Erythroblast (primary cell): ENCODE measurements at regions not wholly inside any gene's neighbourhood (a gene's known extent, or its start where the extent isn't known, plus 50 kb on each side); places are given as distances from the start of the nearest gene placed in this dataset.
"Not testable (repeated sequence)": the region's sequence is repeated elsewhere in the genome, so short reads cannot be mapped to it uniquely, and the experiment has no call there.

Source experiments
- DNase-seq, 2 experiments: peaks; one replicate each; lab custom pipeline; 2025; lab: John Stamatoyannopoulos, UW
- GATA1 ChIP-seq: IDR thresholded peaks from 2 replicates; pipeline ENCODE4 v1.6.1; 2011; ENCODE audit warnings: low read depth, mild to moderate bottlenecking, control low read depth, low read length, moderate library complexity
- POLR2A ChIP-seq: IDR thresholded peaks from 2 replicates; pipeline ENCODE4 v1.6.1; 2011; ENCODE audit warnings: mild to moderate bottlenecking, low read length

DNA sequence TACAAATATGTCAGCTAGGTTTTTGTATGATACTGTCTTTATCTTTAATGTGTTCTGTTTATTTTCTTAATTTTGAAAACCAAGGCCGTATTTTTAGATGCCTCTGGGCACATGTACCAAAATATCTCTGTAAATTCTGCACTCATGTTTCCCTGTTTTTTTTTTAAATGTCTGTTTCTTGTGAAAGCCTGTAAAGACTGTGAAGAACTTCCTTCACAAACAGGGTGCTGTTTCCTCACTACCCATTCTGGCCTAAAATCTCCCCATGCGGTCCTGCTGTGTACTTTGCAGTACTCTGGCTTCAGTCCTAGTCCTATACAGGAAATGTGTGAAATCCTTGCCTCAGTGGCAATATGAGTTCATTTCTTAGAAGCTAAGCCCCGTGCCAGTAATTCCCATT lies 133.4 kb upstream of the ZBTB20 start:
- no peak for DNase-seq
- TF ChIP-seq POLR2A (no peak), GATA1 (no peak)

DNA sequence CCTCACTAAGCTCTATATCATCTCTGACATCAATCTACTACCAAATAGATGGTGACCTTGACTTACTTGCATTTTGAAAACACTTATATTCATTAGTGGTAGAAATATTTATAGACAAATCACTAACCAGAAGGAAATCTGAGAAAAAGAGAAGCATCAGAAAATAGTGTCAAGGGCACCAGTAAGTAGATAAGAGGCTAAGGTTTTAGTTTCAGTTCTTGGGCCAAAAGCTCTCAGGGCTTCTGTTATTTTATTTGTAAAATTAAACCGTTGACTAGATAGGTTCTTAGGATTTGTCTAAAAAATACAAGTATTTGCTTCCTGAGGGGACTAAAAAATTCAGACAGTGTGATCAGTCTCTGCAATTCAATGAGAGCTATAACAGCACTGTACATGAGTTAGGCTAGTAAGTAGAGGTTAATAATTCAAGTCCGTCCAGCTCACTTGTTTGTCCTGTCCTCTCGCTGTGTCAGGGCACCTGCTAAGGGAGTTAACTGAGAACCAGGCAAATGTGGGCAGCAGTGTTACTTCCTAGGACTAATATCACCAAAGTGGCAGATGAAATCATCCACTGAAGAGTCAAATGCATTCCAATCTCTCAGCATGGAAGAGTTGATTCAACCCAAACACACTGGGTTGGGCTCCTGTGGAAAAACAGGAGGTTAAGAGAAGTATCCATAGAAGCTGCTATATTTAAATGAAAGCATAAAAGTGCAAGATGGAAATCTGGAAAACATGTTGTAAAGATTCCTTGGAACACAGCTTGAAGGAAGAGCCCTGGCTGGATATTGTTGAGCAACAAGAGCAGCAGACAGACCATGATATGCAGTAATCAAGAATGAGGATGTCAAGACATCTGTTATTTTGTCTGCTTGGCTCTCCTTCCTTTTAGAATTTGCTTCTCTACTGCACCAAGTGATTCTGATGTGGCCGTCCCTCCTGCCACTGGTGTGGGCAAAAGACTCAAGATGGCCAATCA lies 134.9 kb upstream of the ZBTB20 start:
- no peak for DNase-seq
- TF ChIP-seq POLR2A (no peak), GATA1 (no peak)

DNA sequence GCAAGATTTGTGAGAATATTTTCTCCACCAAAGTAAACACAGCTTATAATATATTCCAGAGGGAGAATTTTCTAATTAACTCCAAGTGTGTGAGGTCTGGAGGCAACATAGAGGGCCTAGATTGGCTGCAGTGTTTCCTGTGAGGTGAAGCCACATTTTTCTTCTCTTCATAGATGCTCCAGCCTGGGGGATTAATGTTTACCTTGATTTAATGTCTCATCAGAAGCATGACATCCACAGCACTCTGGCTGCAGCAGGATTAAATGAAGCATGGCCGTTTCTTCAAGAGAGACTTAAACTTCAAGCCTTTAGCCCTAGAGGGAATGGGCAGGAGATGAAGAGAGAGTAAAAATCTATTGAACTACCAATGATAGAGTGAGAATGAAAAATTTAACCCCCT lies 137.9 kb upstream of the ZBTB20 start:
- DNase-seq = no peak
- no peak for TF ChIP-seq GATA1

DNA sequence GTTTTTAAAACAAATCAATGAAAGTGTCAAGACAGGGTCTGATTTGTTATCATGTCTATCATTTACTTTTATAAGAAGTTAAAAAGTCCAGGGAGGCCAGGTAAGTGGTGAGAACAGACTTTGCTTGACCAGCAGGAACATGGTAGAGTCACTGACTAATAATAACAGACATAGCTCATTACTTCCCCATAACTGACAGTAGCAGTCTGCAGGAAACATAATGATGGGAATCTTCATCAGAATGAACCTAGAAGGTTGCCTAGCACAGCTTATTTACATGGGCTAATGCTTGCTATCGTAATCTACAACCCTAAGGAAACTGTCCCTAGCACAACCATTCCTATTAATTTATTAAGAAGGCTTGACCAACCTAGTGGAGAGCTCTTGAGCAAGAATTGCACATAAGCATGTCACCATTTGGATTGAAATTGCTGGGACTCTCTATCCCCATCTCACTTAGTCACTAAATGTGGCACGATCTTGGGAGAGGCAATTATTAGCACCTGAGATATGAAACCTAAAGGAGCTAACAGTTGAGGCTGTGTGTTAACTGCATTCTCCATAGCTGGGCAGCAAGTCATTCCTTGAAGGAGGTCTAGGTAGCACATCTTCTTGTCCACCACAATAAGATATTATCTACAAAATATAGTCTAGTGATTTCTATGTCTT lies 139.6 kb upstream of the ZBTB20 start:
- DNase-seq = no peak
- TF ChIP-seq POLR2A = no peak
- no peak for TF ChIP-seq GATA1

DNA sequence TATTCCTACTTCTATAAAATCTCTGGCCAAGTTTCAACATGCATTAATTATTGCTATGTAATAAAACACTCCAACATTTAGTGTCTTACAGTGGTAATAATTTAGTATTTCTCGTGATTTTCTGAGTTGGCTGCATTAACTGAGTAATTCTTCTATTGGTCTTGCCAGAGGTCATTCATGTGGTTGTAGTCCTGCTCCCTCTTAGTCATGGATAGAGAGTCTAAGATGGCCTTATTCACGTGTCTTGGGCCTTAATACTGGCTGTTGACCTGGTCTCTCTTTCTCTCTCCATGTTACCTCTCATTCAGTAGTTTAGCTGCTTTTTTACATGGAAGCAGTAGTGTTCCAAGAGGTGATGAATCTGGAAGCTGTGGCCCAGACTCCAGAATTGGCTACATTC lies 140.1 kb upstream of the ZBTB20 start:
- TF ChIP-seq GATA1 (no peak), POLR2A (no peak)
- DNase-seq = no peak

DNA sequence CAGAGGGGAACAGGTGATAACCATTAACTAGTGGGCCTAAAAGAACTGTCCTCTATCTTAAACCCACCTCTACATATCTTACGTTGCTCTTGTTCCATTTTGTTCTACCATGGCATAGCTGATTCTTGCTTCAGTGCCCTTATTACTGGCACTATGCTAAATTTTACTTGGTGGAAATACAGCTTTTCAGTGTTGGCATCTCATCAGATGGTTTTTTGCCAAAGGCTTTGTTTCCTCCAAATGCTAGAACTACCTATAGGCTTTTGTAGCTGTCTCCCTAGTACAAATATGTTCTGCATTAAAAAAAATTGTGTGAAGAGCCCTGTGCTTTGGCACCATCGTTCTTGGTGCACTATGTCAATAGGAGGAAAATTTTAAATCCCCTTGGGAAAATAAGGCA lies 145.0 kb upstream of the ZBTB20 start:
- TF ChIP-seq POLR2A = no peak
- TF ChIP-seq GATA1 = no peak
- DNase-seq = no peak

DNA sequence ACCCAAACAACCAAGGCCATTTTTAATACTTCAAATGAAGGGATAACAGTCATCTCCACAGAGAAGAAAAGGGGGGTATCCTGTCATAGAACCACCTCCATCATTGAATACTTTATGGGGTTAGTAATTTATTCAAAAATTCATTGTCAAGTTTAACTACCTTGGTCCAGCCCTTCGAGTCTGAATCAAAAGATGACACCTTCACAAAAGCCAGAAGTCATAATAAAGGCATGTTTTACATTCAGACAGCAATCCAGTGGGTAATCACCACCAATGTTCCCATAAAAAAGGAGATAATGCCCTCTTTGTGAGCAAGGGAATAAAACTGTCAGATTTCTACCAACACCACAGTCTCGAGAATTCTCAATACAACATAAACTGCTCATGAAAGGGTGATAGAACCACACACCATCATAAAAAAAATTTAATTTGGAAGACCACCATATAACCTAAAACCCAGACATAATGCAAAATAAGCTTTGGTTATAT lies 145.6 kb upstream of the ZBTB20 start:
- no peak for TF ChIP-seq GATA1
- no peak for TF ChIP-seq POLR2A
- no peak for DNase-seq

DNA sequence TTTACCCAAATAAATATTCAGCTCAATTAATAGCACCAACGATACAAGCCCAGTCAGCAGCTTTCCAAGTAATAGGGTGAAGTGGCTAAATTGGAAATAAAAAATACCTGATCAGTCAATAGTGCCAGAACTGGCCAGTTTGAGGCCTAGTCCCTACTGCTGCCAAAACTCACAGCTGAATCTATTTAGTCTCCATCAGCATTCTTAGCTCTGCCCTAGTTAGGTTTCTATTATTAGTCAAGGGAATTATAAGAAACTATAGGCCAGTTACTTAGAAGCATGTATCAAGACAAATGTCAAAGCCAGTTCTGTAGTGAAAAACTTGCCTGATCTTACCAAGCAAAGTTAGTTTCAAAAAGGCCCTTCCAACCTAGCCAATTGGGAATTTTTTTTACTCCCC lies 146.2 kb upstream of the ZBTB20 start:
- no peak for TF ChIP-seq GATA1
- no peak for TF ChIP-seq POLR2A
- DNase-seq = no peak

DNA sequence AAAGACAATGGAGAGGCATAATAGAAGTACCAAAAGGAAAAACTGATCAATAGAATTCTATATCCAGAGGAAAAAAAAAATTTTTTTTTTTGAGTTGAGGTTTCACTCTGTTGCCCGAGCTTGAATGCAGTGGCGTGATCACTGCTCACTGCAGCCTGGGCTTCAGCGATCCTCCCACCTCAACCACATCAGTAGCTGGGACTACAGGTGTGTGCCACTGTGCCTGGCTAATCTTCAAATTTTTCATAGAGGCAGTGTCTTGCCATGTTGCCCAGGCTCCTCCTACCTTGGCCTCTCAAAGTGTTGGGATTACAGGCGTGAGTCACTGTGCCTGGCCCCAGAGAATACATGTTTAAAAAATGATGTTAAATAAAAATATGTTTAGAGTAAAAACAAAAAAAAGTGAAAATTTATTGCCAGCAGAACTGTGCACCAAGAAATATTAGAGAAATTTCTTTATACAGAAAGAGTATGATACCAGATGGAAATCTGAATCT lies 154.3 kb upstream of the ZBTB20 start:
- DNase-seq = no peak
- TF ChIP-seq GATA1 (no peak), POLR2A (no peak)

DNA sequence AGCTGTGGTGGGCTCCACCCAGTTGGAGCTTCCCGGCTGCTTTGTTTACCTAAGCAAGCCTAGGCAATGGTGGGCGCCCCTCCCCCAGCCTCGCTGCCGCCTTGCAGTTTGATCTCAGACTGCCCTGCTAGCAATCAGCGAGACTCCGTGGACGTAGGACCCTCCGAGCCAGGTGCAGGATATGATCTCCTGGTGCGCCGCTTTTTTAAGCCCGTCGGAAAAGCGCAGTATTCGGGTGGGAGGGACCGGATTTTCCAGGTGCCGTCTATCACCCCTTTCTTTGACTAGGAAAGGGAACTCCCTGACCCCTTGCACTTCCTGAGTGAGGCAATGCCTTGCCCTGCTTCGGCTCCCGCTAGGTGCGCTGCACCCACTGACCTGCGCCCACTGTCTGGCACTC lies 170.9 kb upstream of the ZBTB20 start:
- DNase-seq = not testable (repeated sequence)

DNA sequence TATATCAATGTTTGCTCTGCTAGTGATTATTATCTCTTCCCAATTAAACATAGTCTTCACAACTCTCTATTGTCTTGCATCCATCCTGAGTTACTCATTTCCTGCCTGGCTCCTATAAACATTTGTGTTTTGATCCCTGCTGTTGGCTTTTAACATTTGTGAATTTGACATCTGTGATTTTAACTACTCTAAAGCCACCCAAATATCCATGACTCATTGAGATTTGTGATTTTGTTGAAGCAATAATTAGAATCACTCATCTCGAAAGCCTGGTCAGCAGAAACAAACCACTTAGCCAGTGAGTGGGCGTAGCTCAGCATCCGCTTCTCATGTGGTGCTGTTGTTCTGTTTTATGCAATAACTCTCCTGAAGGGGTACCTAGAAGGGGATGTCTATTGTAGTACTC lies 174.3 kb upstream of the ZBTB20 start:
- no peak for DNase-seq
- TF ChIP-seq POLR2A (no peak), GATA1 (no peak)

DNA sequence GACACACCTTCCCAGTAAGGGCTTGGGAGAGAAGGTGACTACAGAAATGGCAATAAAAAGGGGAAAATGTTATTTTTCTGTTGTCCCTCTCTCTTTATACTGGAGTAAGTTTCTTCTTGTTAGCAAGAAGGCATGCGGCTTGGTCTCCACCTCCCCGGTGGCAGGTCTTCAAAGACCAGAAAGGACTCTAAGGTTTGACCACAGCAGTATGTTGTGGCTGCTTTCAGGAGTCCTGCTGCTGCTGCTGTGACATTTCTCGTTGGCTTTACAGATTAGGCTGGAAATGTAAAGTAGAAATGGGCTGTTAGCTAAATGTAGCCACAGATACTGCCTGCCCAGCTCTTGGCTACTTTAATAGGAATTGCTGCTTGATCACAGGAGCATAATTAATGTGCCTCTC lies 175.8 kb upstream of the ZBTB20 start:
- TF ChIP-seq GATA1 = no peak
- no peak for TF ChIP-seq POLR2A

DNA sequence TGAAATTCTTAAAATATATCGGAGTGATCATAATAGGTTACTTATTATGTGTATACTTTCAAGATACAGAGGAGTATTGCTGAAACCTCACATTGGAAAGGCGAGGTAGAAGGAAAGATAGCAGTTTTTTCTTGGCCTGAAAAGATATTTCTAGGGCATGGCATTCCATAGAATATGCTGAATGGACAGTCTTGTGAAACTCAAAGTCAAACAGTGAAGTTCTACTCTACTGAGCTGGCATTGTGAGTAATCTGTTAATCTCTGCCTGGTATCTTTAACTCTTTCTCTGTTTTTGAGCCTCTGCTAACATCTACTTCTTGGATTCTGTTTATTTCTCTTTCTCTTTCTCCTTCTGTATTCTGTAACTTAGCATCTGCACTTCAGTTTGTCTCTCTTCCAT lies 176.3 kb upstream of the ZBTB20 start:
- no peak for DNase-seq
- TF ChIP-seq GATA1 (no peak), POLR2A (no peak)

More for the DNA sequence above, 175.8 kb upstream of the ZBTB20 start:
- no peak for DNase-seq

DNA sequence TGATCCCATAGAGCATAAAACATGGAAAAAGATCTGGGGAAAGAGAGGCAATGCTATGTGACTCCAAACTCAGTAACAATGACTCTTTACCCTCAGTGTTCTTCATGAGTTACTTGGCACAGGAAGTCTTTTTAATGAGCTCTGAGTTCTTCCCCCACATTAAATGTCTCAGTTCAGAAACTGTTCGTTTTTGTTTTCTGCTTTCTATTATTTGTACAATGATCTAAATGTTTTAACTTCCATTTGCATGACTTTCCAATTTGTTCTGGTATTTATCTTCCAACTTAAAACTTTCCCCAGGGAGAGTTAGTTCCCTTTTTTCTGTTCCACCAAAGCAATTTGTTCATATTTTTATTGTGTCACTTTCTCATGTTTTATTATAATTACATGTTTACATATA lies 177.0 kb upstream of the ZBTB20 start:
- DNase-seq = no peak
- TF ChIP-seq GATA1 (no peak), POLR2A (no peak)

DNA sequence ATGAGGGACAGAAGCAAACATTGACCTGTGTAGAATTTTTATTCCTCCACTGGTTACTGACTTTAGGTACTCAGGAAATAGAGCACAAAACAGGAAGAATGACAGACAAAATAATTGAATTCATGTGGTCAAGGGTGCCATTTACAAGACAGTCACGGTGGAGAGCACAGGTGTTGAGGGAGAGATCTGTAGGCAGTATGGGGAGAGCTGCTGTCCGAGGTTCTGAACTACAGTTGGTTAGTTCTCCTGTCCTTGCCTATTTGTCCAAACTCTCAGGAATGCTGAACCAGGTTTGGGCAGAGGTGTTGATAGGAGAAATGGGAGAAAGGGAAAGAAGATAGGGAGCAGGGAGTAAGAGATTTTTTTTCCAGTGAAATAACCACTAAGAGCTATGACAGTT lies 178.5 kb upstream of the ZBTB20 start:
- DNase-seq = peak; percentile 1 to 2
- no peak for TF ChIP-seq GATA1
- no peak for TF ChIP-seq POLR2A

DNA sequence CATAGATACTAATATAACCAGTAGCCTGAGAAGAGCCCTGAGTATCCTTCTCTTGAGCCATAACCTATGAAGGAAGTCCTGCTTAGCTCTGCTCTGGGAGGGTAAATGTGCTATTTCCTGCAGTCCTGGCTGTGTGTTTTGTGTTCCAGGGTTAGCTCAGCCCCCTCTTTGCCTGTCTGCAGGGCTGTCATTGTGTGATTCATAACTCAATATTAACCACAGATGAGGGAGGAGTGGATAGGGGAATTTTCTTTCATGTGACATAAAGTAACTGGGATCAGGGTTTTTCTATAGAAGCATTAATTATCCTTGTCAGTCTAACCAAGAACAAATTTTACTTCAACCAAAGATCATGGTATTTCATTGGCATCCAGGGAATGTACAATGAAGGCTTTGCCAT lies 183.3 kb upstream of the ZBTB20 start:
- no peak for DNase-seq
- no peak for TF ChIP-seq POLR2A
- no peak for TF ChIP-seq GATA1
